Mesenchymal stem cell (in vitro differentiated cells and primary cell): ENCODE measurements at regions not wholly inside any gene's neighbourhood (a gene's known extent, or its start where the extent isn't known, plus 50 kb on each side); places are given as distances from the start of the nearest gene placed in this dataset.

Experiments used
- DNase-seq: peaks from one replicate; pipeline ENCODE4 v3.0.0-alpha.2; 2013
- H2AFZ ChIP-seq: one replicate; pipeline ENCODE4 v1.6.1; 2013; ENCODE audit warnings: low read depth, mild to moderate bottlenecking, control low read depth, inconsistent platforms, low read length, moderate library complexity
- H2AK5ac ChIP-seq: 2 replicates; pipeline ENCODE4 v1.6.1; 2013; ENCODE audit warnings: low read length, moderate library complexity, mild to moderate bottlenecking, inconsistent platforms; ENCODE audit not compliant: severe bottlenecking
- H2BK120ac ChIP-seq: one replicate; pipeline ENCODE4 v1.6.1; 2013; ENCODE audit warnings: low read depth, mild to moderate bottlenecking, inconsistent platforms, low read length, moderate library complexity
- H2BK12ac ChIP-seq, 2 experiments: one replicate each; pipeline ENCODE4 v1.6.1; 2013; ENCODE audit warnings: inconsistent platforms in 2 of 2, low read length in 2 of 2, mild to moderate bottlenecking in 2 of 2, moderate library complexity in 2 of 2, control low read depth in 1 of 2
- H2BK15ac ChIP-seq: one replicate; pipeline ENCODE4 v1.6.1; 2013; ENCODE audit warnings: mild to moderate bottlenecking, low read depth, inconsistent platforms; ENCODE audit not compliant: poor library complexity, severe bottlenecking
- H2BK5ac ChIP-seq: 2 replicates; pipeline ENCODE4 v1.6.1; 2013; ENCODE audit warnings: low read depth, mild to moderate bottlenecking, low read length, control low read depth, inconsistent platforms; ENCODE audit not compliant: poor library complexity, severe bottlenecking
- H3K14ac ChIP-seq, 2 experiments: one replicate each; pipeline ENCODE4 v1.6.1; 2013; ENCODE audit warnings: inconsistent platforms in 2 of 2, low read length in 2 of 2, control low read depth in 1 of 2, mild to moderate bottlenecking in 1 of 2, moderate library complexity in 1 of 2
- H3K18ac ChIP-seq, 2 experiments: one replicate each; pipeline ENCODE4 v1.6.1; 2013; ENCODE audit warnings: inconsistent platforms in 2 of 2, low read length in 2 of 2, control low read depth in 1 of 2, low read depth in 1 of 2, mild to moderate bottlenecking in 1 of 2
- H3K23ac ChIP-seq, 2 experiments: one replicate each; pipeline ENCODE4 v1.6.1; 2013; ENCODE audit warnings: inconsistent platforms in 2 of 2, low read length in 2 of 2, mild to moderate bottlenecking in 2 of 2, moderate library complexity in 2 of 2, control low read depth in 1 of 2
- H3K27ac ChIP-seq: 2 replicates; pipeline ENCODE4 v1.5.1; 2013; ENCODE audit warnings: mild to moderate bottlenecking, moderate library complexity, low read length, control low read depth, inconsistent platforms; ENCODE audit not compliant: poor library complexity, severe bottlenecking
- H3K27me3 ChIP-seq, 2 experiments: 2 replicates each; pipeline versions ENCODE4 v1.6.1 to v1.7.0; 2013; ENCODE audit warnings: low read length in 2 of 2, mild to moderate bottlenecking in 2 of 2, moderate library complexity in 2 of 2, control low read depth in 1 of 2, inconsistent platforms in 1 of 2; ENCODE audit not compliant: control insufficient read depth in 1 of 2, insufficient read depth in 1 of 2
- H3K36me3 ChIP-seq, 2 experiments: 2 replicates each; pipeline versions ENCODE4 v1.6.1 to v1.7.0; 2013; ENCODE audit warnings: low read length in 2 of 2, control low read depth in 1 of 2, inconsistent platforms in 1 of 2, low read depth in 1 of 2, mild to moderate bottlenecking in 1 of 2; ENCODE audit not compliant: insufficient read depth in 2 of 2, control insufficient read depth in 1 of 2
- H3K4ac ChIP-seq, 2 experiments: one replicate each; pipeline ENCODE4 v1.6.1; 2013; ENCODE audit warnings: inconsistent platforms in 2 of 2, low read length in 2 of 2, mild to moderate bottlenecking in 2 of 2, moderate library complexity in 2 of 2, control low read depth in 1 of 2, low read depth in 1 of 2
- H3K4me1 ChIP-seq: 2 replicates; pipeline ENCODE4 v1.6.1; 2013; ENCODE audit warnings: low read depth, low read length, control low read depth; ENCODE audit not compliant: control insufficient read depth, insufficient read depth
- H3K4me2 ChIP-seq: 2 replicates; pipeline ENCODE4 v1.6.1; 2013; ENCODE audit warnings: low read length, mild to moderate bottlenecking, inconsistent platforms; ENCODE audit not compliant: poor library complexity, severe bottlenecking
- H3K4me3 ChIP-seq, 2 experiments: 2 replicates each; pipeline versions ENCODE4 v1.5.1 to v1.7.0; 2013; ENCODE audit warnings: low read length in 2 of 2, mild to moderate bottlenecking in 2 of 2, control low read depth in 1 of 2, low read depth in 1 of 2; ENCODE audit not compliant: insufficient read depth in 1 of 2
- H3K79me1 ChIP-seq: replicated peaks from 2 replicates; pipeline ENCODE4 v1.6.1; 2013; ENCODE audit warnings: mild to moderate bottlenecking, control low read depth, low read length, inconsistent platforms; ENCODE audit not compliant: poor library complexity, severe bottlenecking
- H3K9ac ChIP-seq: 2 replicates; pipeline ENCODE4 v1.7.0; 2013; ENCODE audit warnings: mild to moderate bottlenecking, low read length, moderate library complexity
- H3K9me3 ChIP-seq: 2 replicates; pipeline ENCODE4 v1.7.0; 2013; ENCODE audit warnings: mild to moderate bottlenecking, low read length; ENCODE audit not compliant: control insufficient read depth
- H4K8ac ChIP-seq: one replicate; pipeline ENCODE4 v1.6.1; 2013; ENCODE audit warnings: inconsistent platforms, mild to moderate bottlenecking, low read length, moderate library complexity
- H4K91ac ChIP-seq: one replicate; pipeline ENCODE4 v1.6.1; 2013; ENCODE audit warnings: mild to moderate bottlenecking, low read length, inconsistent platforms
- WGBS: methylation state at CpG from one replicate; pipeline ENCODE4 v1.1.7; 2013; ENCODE audit warnings: mixed read lengths; 5-methylcytosine and 5-hydroxymethylcytosine counted together

GRCh38 chr16:35692824-35693223, 2233.4 kb downstream of the TP53TG3F start:
- WGBS: 60% methylated on average over 3 of the region's 3 CpGs
- Histone ChIP-seq H4K8ac (no peak overlapping the region), H3K14ac (no peak overlapping the region), H3K9me3 (peaks cover 15% of the 10 kb centered on the region), H2BK5ac (no peak overlapping the region), H2BK12ac (no peak overlapping the region), H3K9ac (no peak overlapping the region), H4K91ac (no peak overlapping the region), H3K36me3 (no peaks in the 10 kb centered on the region), H3K18ac (no peak overlapping the region), H2AK5ac (no peak overlapping the region), H2AFZ (no peak overlapping the region), H3K4me3 (no peak overlapping the region), H3K79me1 (no peaks in the 10 kb centered on the region), H3K27me3 (no peaks in the 10 kb centered on the region), H3K27ac (no peak overlapping the region), H3K23ac (no peak overlapping the region), H3K4ac (no peak overlapping the region), H3K4me2 (no peak overlapping the region), H2BK120ac (no peak overlapping the region), H2BK15ac (no peak overlapping the region), H3K4me1 (no peaks in the 10 kb centered on the region)
- no peak for DNase-seq

DNA sequence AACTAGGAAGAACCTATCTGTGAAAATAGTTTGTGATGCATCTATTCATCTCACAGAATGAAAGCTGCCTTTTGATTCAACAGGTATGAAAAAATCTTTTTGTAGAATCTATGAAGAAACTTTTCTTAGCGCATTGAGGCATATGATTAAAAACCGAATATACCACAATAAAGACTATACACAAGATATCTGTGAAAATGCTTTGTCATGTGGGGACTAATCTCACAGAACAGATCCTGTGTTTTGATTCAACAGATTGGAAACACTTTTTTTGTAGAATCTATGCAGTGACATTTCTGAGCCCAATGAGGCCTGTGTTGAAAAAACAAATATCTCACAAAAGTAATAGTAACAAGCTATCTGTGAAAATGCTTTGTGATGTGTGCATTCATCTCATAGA, 2247.5 kb downstream of the TP53TG3F start:
- H3K4me3 ChIP-seq: no peak overlapping the region
- no peak overlapping the region for H2AFZ ChIP-seq
- no peak overlapping the region for H3K14ac ChIP-seq
- no peak overlapping the region for H3K9ac ChIP-seq
- no peak overlapping the region for H3K4ac ChIP-seq
- no peak overlapping the region for H2BK12ac ChIP-seq
- H2BK120ac ChIP-seq: no peak overlapping the region
- H3K9me3 ChIP-seq: peaks cover 45% of the 10 kb centered on the region
- H4K91ac ChIP-seq: no peak overlapping the region
- no peaks in the 10 kb centered on the region for H3K79me1 ChIP-seq
- H3K27ac ChIP-seq: no peak overlapping the region
- DNase-seq: no peak
- H3K4me1 ChIP-seq: no peaks in the 10 kb centered on the region
- no peaks in the 10 kb centered on the region for H3K36me3 ChIP-seq
- no peaks in the 10 kb centered on the region for H3K27me3 ChIP-seq
- H3K4me2 ChIP-seq: no peak overlapping the region
- no peak overlapping the region for H3K23ac ChIP-seq
- no peak overlapping the region for H4K8ac ChIP-seq
- no peak overlapping the region for H2BK5ac ChIP-seq
- no peak overlapping the region for H2AK5ac ChIP-seq
- H2BK15ac ChIP-seq: no peak overlapping the region
- WGBS: no CpG with 5 or more reads among the region's 2 CpGs
- H3K18ac ChIP-seq: no peak overlapping the region

GRCh38 chr16:35711435-35711834, 2252.0 kb downstream of the TP53TG3F start:
- no peak overlapping the region for H2AFZ ChIP-seq
- WGBS: 72% methylated on average over 6 of the region's 6 CpGs
- H4K91ac ChIP-seq: no peak overlapping the region

GRCh38 chr16:35711958-35712357, 2252.5 kb downstream of the TP53TG3F start:
- Histone ChIP-seq H4K8ac (no peak overlapping the region), H4K91ac (no peak overlapping the region), H3K23ac (no peak overlapping the region), H2AK5ac (no peak overlapping the region), H3K27me3 (no peaks in the 10 kb centered on the region), H2AFZ (no peak overlapping the region), H3K18ac (no peak overlapping the region), H3K4ac (no peak overlapping the region), H3K4me2 (no peak overlapping the region), H3K9ac (no peak overlapping the region), H3K4me1 (no peaks in the 10 kb centered on the region), H2BK120ac (no peak overlapping the region), H3K9me3 (peaks cover 18% of the 10 kb centered on the region), H2BK12ac (no peak overlapping the region), H3K36me3 (no peaks in the 10 kb centered on the region), H3K14ac (no peak overlapping the region), H3K79me1 (no peaks in the 10 kb centered on the region), H3K27ac (no peak overlapping the region), H3K4me3 (no peak overlapping the region), H2BK15ac (no peak overlapping the region), H2BK5ac (no peak overlapping the region)
- WGBS: 65% methylated on average over 5 of the region's 5 CpGs
- DNase-seq: no peak

More at GRCh38 chr16:35711435-35711834, 2252.0 kb downstream of the TP53TG3F start:
- Histone ChIP-seq H3K4me1 (no peaks in the 10 kb centered on the region), H3K4me3 (no peak overlapping the region), H3K23ac (no peak overlapping the region), H3K36me3 (no peaks in the 10 kb centered on the region), H3K9ac (no peak overlapping the region), H3K4ac (no peak overlapping the region), H3K14ac (no peak overlapping the region), H2AK5ac (no peak overlapping the region), H3K4me2 (no peak overlapping the region), H2BK120ac (no peak overlapping the region), H2BK15ac (no peak overlapping the region), H4K8ac (no peak overlapping the region), H3K79me1 (no peaks in the 10 kb centered on the region), H2BK5ac (no peak overlapping the region), H2BK12ac (no peak overlapping the region), H3K27me3 (no peaks in the 10 kb centered on the region), H3K9me3 (peaks cover 18% of the 10 kb centered on the region), H3K27ac (no peak overlapping the region), H3K18ac (no peak overlapping the region)
- DNase-seq: no peak
